ENCODE measurements at regions not wholly inside any gene's neighbourhood (a gene's known extent, or its start where the extent isn't known, plus 50 kb on each side); places are given as distances from the start of the nearest gene placed in this dataset.

DNA sequence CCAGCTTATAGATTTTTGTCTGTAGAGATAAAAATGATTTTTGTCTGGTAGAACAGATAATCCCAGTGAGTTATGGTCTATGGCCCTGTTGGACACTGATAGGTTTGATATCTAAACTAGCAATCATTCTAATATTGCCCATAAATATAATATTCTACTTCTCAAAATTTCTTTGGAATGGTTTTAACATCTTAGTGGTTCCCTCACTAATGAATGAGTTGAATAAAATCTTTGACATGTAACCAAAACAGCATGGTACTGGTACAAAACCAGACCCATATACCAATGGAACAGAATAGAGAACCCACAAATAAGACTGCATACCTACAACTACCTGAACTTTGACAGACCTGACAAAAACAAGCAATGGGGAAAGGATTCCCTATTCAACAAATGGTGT lies 219.7 kb downstream of the SEC61B start (continued):
- TF ChIP-seq CHD7 (IDR thresholded peaks at IDR 0.05; ENCODE audit: low read depth, low read length) (no peak), SUPT5H (IDR thresholded peaks at IDR 0.05) (no peak), ZNF239 (CRISPR knock-in tag; IDR thresholded peaks at IDR 0.05) (no peak), MED1 (CRISPR knock-in tag; IDR thresholded peaks at IDR 0.05; ENCODE audit: borderline replicate concordance) (no peak), SRF (CRISPR knock-in tag; IDR thresholded peaks at IDR 0.05) (no peak), RCOR1 (IDR thresholded peaks at IDR 0.05; ENCODE audit: borderline replicate concordance in 1 of 2, low read depth in 2 of 2, low read length in 2 of 2) (no peak), ZNF561 (CRISPR knock-in tag; conservative IDR thresholded peaks at IDR 0.05) (no peak), CXXC5 (CRISPR knock-in tag; IDR thresholded peaks at IDR 0.05) (no peak), ESRRA (IDR thresholded peaks at IDR 0.05; ENCODE audit: borderline replicate concordance, low read depth) (no peak), ZNF696 (CRISPR knock-in tag; conservative IDR thresholded peaks at IDR 0.05) (no peak), IRF2 (CRISPR knock-in tag; IDR thresholded peaks at IDR 0.05) (no peak), ZBTB43 (CRISPR knock-in tag; IDR thresholded peaks at IDR 0.05) (no peak), CAMTA2 (CRISPR knock-in tag; conservative IDR thresholded peaks at IDR 0.05) (no peak), SAFB2 (IDR thresholded peaks at IDR 0.05; ENCODE audit: borderline replicate concordance, low read depth, low read length, severe bottlenecking) (no peak)
- TF ChIP-seq, protein P1, sequence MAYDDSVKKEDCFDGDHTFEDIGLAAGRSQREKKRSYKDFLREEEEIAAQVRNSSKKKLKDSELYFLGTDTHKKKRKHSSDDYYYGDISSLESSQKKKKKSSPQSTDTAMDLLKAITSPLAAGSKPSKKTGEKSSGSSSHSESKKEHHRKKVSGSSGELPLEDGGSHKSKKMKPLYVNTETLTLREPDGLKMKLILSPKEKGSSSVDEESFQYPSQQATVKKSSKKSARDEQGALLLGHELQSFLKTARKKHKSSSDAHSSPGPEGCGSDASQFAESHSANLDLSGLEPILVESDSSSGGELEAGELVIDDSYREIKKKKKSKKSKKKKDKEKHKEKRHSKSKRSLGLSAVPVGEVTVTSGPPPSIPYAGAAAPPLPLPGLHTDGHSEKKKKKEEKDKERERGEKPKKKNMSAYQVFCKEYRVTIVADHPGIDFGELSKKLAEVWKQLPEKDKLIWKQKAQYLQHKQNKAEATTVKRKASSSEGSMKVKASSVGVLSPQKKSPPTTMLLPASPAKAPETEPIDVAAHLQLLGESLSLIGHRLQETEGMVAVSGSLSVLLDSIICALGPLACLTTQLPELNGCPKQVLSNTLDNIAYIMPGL (CRISPR knock-in tag; IDR thresholded peaks at IDR 0.05) = no peak
